Esophagus muscularis mucosa (tissue), 4 donors: ENCODE measurements at regions not wholly inside any gene's neighbourhood (a gene's known extent, or its start where the extent isn't known, plus 50 kb on each side); places are given as distances from the start of the nearest gene placed in this dataset.

Source experiments
- DNase-seq: peaks from one replicate; pipeline ENCODE4 v3.0.0-alpha.2; 2017; ENCODE audit errors: extremely low spot score
- H3K27ac ChIP-seq, 4 donors: fragments of 200-600 bp; sonication (generic); replicated peaks in 1 of 4; 1 replicate in 3 of 4; 2 replicates in 1 of 4; pipeline ENCODE4 v1.5.1; 2016 to 2019; ENCODE audit warnings: mild to moderate bottlenecking in 1 of 4
- H3K27me3 ChIP-seq, 4 donors: fragments of 200-600 bp; sonication (generic); one replicate each; pipeline versions ENCODE4 v1.5.1 to v1.6.0; 2016 to 2019
- H3K36me3 ChIP-seq, 4 donors: fragments of 200-600 bp; sonication (generic); one replicate each; pipeline ENCODE4 v1.5.1; 2016 to 2019
- H3K4me1 ChIP-seq, 4 donors: fragments of 200-600 bp; sonication (generic); one replicate each; pipeline ENCODE4 v1.5.1; 2016 to 2019
- H3K4me3 ChIP-seq, 4 donors: fragments of 200-600 bp; sonication (generic); 1 replicate in 2 of 4; 2 replicates in 2 of 4; pipeline ENCODE4 v1.5.1; 2016 to 2019; ENCODE audit warnings: mild to moderate bottlenecking in 4 of 4, moderate library complexity in 1 of 4
- H3K9me3 ChIP-seq, 4 donors: fragments of 200-600 bp; sonication (generic); 1 replicate in 3 of 4; 2 replicates in 1 of 4; pipeline ENCODE4 v1.5.1; 2016 to 2019
- EP300 ChIP-seq: sonication (generic); formaldehyde crosslinking; IDR thresholded peaks from one replicate; pipeline ENCODE4 v1.6.1; 2017; ENCODE audit warnings: antibody characterized with exemption
- POLR2A ChIP-seq: fragments of 450-650 bp; IDR thresholded peaks from one replicate; pipeline ENCODE4 v1.6.1; 2017; ENCODE audit warnings: antibody characterized with exemption, moderate library complexity, mild to moderate bottlenecking, low read depth
- POLR2AphosphoS5 ChIP-seq, 2 donors: sonication (generic); formaldehyde crosslinking; IDR thresholded peaks; one replicate each; pipeline ENCODE4 v1.6.1; 2017; ENCODE audit warnings: antibody characterized with exemption in 2 of 2
- WGBS: methylation state at CpG from one replicate; pipeline ENCODE4 v1.1.5; 2018; 5-methylcytosine and 5-hydroxymethylcytosine counted together
- intact Hi-C: fragments of 100-400 bp; cut with DNase I; formaldehyde crosslinking; loops from one replicate; pipeline ENCODE4 v1.15.1; 2023
- TF ChIP-seq, protein P1 (sequence below), 3 experiments: fragments of 200-600 bp in 2 of 3; fragments of 450-650 bp in 1 of 3; sonication (generic) in 2 of 3; IDR thresholded peaks; one replicate each; pipeline ENCODE4 v1.5.1; 2017 to 2019; ENCODE audit warnings: antibody characterized with exemption in 3 of 3, mild to moderate bottlenecking in 2 of 3, moderate library complexity in 1 of 3

- DNase-seq, result no peak
- TF ChIP-seq POLR2A, result no peak
- TF ChIP-seq, protein P1, sequence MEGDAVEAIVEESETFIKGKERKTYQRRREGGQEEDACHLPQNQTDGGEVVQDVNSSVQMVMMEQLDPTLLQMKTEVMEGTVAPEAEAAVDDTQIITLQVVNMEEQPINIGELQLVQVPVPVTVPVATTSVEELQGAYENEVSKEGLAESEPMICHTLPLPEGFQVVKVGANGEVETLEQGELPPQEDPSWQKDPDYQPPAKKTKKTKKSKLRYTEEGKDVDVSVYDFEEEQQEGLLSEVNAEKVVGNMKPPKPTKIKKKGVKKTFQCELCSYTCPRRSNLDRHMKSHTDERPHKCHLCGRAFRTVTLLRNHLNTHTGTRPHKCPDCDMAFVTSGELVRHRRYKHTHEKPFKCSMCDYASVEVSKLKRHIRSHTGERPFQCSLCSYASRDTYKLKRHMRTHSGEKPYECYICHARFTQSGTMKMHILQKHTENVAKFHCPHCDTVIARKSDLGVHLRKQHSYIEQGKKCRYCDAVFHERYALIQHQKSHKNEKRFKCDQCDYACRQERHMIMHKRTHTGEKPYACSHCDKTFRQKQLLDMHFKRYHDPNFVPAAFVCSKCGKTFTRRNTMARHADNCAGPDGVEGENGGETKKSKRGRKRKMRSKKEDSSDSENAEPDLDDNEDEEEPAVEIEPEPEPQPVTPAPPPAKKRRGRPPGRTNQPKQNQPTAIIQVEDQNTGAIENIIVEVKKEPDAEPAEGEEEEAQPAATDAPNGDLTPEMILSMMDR (IDR thresholded peaks at IDR 0.05), result no peak
- no peak for TF ChIP-seq POLR2AphosphoS5 (IDR thresholded peaks at IDR 0.05)
- TF ChIP-seq EP300, result no peak
- Histone ChIP-seq H3K27ac (no peak overlapping the region), H3K4me3 (no peak overlapping the region), H3K27me3 (no peaks in the 10 kb centered on the region), H3K4me1 (no peaks in the 10 kb centered on the region), H3K9me3 (no peaks in the 10 kb centered on the region), H3K36me3 (no peaks in the 10 kb centered on the region)
- 72% methylated on average over 4 of the region's 4 CpGs for WGBS
- intact Hi-C loops, result no loop called here
Measured at GRCh38 chr15:96882121-96882772, 551.7 kb downstream of the NR2F2 start.

- intact Hi-C loops, result no loop called here
- TF ChIP-seq EP300 (no peak), POLR2AphosphoS5 (IDR thresholded peaks at IDR 0.05) (no peak), POLR2A (no peak)
- TF ChIP-seq, protein P1 (IDR thresholded peaks at IDR 0.05), result no peak
- Histone ChIP-seq H3K4me1 (peaks cover 0 to 24% (median 10%) of the 10 kb centered on the region in 4 donors), H3K4me3 (no peak overlapping the region), H3K27me3 (no peaks in the 10 kb centered on the region), H3K9me3 (no peaks in the 10 kb centered on the region), H3K36me3 (no peaks in the 10 kb centered on the region), H3K27ac (no peak overlapping the region)
- no peak for DNase-seq
- 78% methylated on average over 1 of the region's 1 CpG for WGBS
Measured at GRCh38 chr15:96887730-96888129, 557.2 kb downstream of the NR2F2 start.

DNA sequence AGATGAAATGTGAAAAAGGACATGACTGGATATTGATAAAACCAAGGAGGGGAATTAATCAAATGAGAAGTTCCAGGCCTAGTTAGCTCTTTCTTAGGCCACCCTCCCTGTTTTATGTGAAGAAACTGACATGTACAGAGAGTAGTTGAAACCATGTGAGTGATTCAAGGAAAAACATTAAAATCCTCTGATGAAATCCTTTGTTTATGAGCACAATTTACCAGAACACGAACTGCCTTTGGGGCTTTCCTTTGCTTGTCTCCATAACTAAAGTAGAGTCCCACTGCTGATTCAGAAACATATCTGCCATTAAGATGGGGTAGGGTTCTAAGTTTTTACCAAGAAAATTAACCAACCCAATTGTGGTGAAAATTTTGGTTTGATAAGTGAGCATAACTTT lies 558.3 kb downstream of the NR2F2 start:
- peaks cover 0 to 24% (median 17%) of the 10 kb centered on the region in 4 donors for H3K4me1 ChIP-seq
- no peaks in the 10 kb centered on the region for H3K36me3 ChIP-seq
- peak overlapping the region in 1 of 4 donors; percentile 18 for H3K27ac ChIP-seq
- H3K9me3 ChIP-seq, result no peaks in the 10 kb centered on the region
- WGBS, result 78% methylated on average over 1 of the region's 1 CpG
- H3K27me3 ChIP-seq, result no peaks in the 10 kb centered on the region
- DNase-seq, result no peak
- TF ChIP-seq EP300 (no peak), POLR2AphosphoS5 (IDR thresholded peaks at IDR 0.05) (no peak), POLR2A (no peak)
- TF ChIP-seq, protein P1 (IDR thresholded peaks at IDR 0.05), result no peak
- no peak overlapping the region for H3K4me3 ChIP-seq
- intact Hi-C loops, result no loop called here

GRCh38 chr15:96889734-96890480 lies 559.4 kb downstream of the NR2F2 start:
- Histone ChIP-seq H3K27me3 (no peaks in the 10 kb centered on the region), H3K36me3 (no peaks in the 10 kb centered on the region), H3K27ac (peak overlapping the region; percentile 8 to 50 (median 27)), H3K9me3 (no peaks in the 10 kb centered on the region), H3K4me1 (peaks cover 0 to 24% (median 17%) of the 10 kb centered on the region in 4 donors), H3K4me3 (peak overlapping the region; percentile 37 to 53 (median 49))
- 18% methylated on average over 6 of the region's 6 CpGs for WGBS
- no peak for DNase-seq
- no peak for TF ChIP-seq POLR2A
- no peak for TF ChIP-seq POLR2AphosphoS5 (IDR thresholded peaks at IDR 0.05)
- TF ChIP-seq EP300, result no peak
- TF ChIP-seq, protein P1 (IDR thresholded peaks at IDR 0.05), result no peak
- intact Hi-C loops, result loop anchor here (5.0 kb wide), 1 partner anchor 533 kb away; no protein-coding TSS in a partner anchor
